Activated B cell treated with CpG ODN at 0.5 μM for 24 hours (primary cell): ENCODE measurements at regions not wholly inside any gene's neighbourhood (a gene's known extent, or its start where the extent isn't known, plus 50 kb on each side); places are given as distances from the start of the nearest gene placed in this dataset.

Source experiments
- ATAC-seq: fragments of 200-7000 bp; cut with Tn5 transposase; one replicate; pipeline ENCODE4 v1.10.0; 2021; ENCODE audit warnings: low read depth, mild to moderate bottlenecking, moderate library complexity
- CTCF ChIA-PET: fragments of 350-600 bp; sonication (Branson Sonifier 250); formaldehyde crosslinking; loops from one replicate; lab custom pipeline; 2021; ENCODE audit warnings: antibody characterized with exemption; lab: Charles Lee
- POLR2A ChIA-PET: fragments of 350-600 bp; sonication (Branson Sonifier 250); formaldehyde crosslinking; loops from one replicate; lab custom pipeline; 2021; ENCODE audit warnings: antibody characterized with exemption; lab: Charles Lee
- DNase-seq: peaks from one replicate; pipeline ENCODE4 v3.0.0; 2022
- H3K27ac Mint-ChIP-seq: one replicate; pipeline ENCODE4 v1.8.0; 2020; ENCODE audit warnings: mixed read lengths
- H3K27me3 Mint-ChIP-seq: one replicate; pipeline ENCODE4 v1.8.0; 2021; ENCODE audit warnings: mixed read lengths
- H3K36me3 Mint-ChIP-seq: one replicate; pipeline ENCODE4 v1.8.0; 2021; ENCODE audit warnings: low read depth, mixed read lengths
- H3K4me1 Mint-ChIP-seq: one replicate; pipeline ENCODE4 v1.8.0; 2021; ENCODE audit warnings: mixed read lengths
- H3K4me3 Mint-ChIP-seq: one replicate; pipeline ENCODE4 v1.8.0; 2020; ENCODE audit warnings: mild to moderate bottlenecking, mixed read lengths
- H3K9me3 Mint-ChIP-seq: one replicate; pipeline ENCODE4 v1.8.0; 2020; ENCODE audit warnings: mixed read lengths
- CTCF ChIP-seq: fragments of 200-600 bp; IDR thresholded peaks from one replicate; pipeline ENCODE4 v1.8.0; 2022; ENCODE audit warnings: antibody characterized with exemption, mild to moderate bottlenecking
- intact Hi-C: fragments of 100-400 bp; cut with micrococcal nuclease; formaldehyde crosslinking; loops from one replicate; pipeline ENCODE4 v1.15.1; 2024

GRCh38 chr2:180405520-180405919 is 398.4 kb upstream of the CWC22 start:
- no peak for TF ChIP-seq CTCF
- Mint-ChIP-seq H3K27me3 (no peaks in the 10 kb centered on the region), H3K9me3 (no peaks in the 10 kb centered on the region), H3K36me3 (no peaks in the 10 kb centered on the region), H3K4me3 (no peak overlapping the region), H3K4me1 (peaks cover 2% of the 10 kb centered on the region), H3K27ac (no peak overlapping the region)
- intact Hi-C loops = no loop called here
- DNase-seq (no peak), ATAC-seq (no peak)
- POLR2A ChIA-PET = no interaction called here
- CTCF ChIA-PET = no interaction called here

GRCh38 chr2:180394305-180394704 is 387.2 kb upstream of the CWC22 start:
- Mint-ChIP-seq H3K27ac (no peak overlapping the region), H3K9me3 (peaks cover 20% of the 10 kb centered on the region), H3K4me3 (no peak overlapping the region), H3K36me3 (no peaks in the 10 kb centered on the region), H3K27me3 (no peaks in the 10 kb centered on the region), H3K4me1 (no peaks in the 10 kb centered on the region)
- ChIA-PET POLR2A (no interaction called here), CTCF (no interaction called here)
- intact Hi-C loops = no loop called here
- DNase-seq (no peak), ATAC-seq (no peak)
- TF ChIP-seq CTCF = no peak

- POLR2A ChIA-PET = no interaction called here
These were observed 378.6 kb upstream of the CWC22 start for GRCh38 chr2:180385601-180386201.

GRCh38 chr2:180376066-180376465 is 369.0 kb upstream of the CWC22 start:
- ATAC-seq = no peak
- Mint-ChIP-seq H3K36me3 (no peaks in the 10 kb centered on the region), H3K9me3 (peaks cover 5% of the 10 kb centered on the region), H3K4me3 (no peak overlapping the region), H3K27ac (no peak overlapping the region), H3K27me3 (no peaks in the 10 kb centered on the region), H3K4me1 (no peaks in the 10 kb centered on the region)
- CTCF ChIA-PET = no interaction called here
- no peak for DNase-seq
- POLR2A ChIA-PET = no interaction called here
- intact Hi-C loops = no loop called here
- TF ChIP-seq CTCF = no peak

More at GRCh38 chr2:180385601-180386201, 378.6 kb upstream of the CWC22 start:
- H3K9me3 Mint-ChIP-seq = peaks cover 2% of the 10 kb centered on the region
- H3K27ac Mint-ChIP-seq = no peak overlapping the region
- no peaks in the 10 kb centered on the region for H3K36me3 Mint-ChIP-seq
- H3K4me1 Mint-ChIP-seq = no peaks in the 10 kb centered on the region
- CTCF ChIA-PET = no interaction called here
- no peak for TF ChIP-seq CTCF
- no peak for DNase-seq
- intact Hi-C loops = no loop called here
- no peak for ATAC-seq
- H3K4me3 Mint-ChIP-seq = no peak overlapping the region
- no peaks in the 10 kb centered on the region for H3K27me3 Mint-ChIP-seq

GRCh38 chr2:180374502-180375281 is 367.6 kb upstream of the CWC22 start:
- ChIA-PET POLR2A (no interaction called here), CTCF (no interaction called here)
- no peak for TF ChIP-seq CTCF
- Mint-ChIP-seq H3K4me3 (no peak overlapping the region), H3K27me3 (no peaks in the 10 kb centered on the region), H3K4me1 (no peaks in the 10 kb centered on the region), H3K9me3 (peaks cover under 1% of the 10 kb centered on the region), H3K27ac (no peak overlapping the region), H3K36me3 (no peaks in the 10 kb centered on the region)
- ATAC-seq (no peak), DNase-seq (no peak)
- intact Hi-C loops = no loop called here
